ENCODE measurements at regions not wholly inside any gene's neighbourhood (a gene's known extent, or its start where the extent isn't known, plus 50 kb on each side); places are given as distances from the start of the nearest gene placed in this dataset.
"Not testable (repeated sequence)": the region's sequence is repeated elsewhere in the genome, so short reads cannot be mapped to it uniquely, and the experiment has no call there.

- no peak for DNase-seq (ENCODE audit: low read depth)
These were observed 57.1 kb upstream of the EOMES start for GRCh38 chr3:27779176-27779575.

DNA sequence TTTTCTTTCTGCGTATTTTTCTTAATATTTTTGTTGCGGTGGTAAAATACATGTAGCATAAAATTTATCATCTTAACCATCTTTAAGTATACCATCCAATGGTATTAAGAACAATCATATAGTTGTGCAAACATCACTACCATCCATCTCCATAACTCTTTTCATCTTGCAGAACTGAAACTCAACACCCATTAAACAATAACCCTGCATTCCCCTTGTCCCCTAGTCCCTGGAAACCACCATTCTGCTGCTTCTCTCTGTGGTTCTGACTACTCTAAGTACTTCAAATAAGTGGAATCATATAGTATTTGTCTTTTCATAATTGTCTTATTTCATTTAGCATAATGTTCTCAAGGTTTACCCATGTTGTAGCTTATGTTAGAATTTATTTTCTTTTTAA, 67.3 kb upstream of the EOMES start:
- DNase-seq (ENCODE audit: low read depth) = no peak

DNA sequence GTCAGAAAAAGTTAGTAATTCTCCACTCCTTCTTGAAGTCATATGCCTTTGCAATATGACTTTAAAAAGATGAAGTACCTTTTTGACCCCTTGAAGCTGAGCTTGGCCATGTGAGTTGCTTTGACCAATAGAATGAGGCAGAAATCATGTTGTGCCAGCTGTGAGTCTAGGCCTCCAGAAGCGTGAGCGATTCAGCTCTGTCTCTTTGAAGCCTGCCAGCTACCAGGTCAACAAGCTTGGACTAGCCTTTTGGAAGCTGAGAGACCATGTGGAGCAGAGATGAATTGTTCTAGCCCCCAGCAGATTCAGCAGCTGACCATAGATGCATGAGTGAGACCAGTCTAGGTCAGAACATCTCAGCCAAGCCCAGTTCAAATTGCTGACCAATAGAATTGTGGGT, 69.8 kb upstream of the EOMES start:
- no peak for DNase-seq (ENCODE audit: low read depth)

- no peak for DNase-seq (ENCODE audit: low read depth)
These were observed 70.7 kb upstream of the EOMES start for GRCh38 chr3:27792869-27793268.

- no peak for DNase-seq (ENCODE audit: low read depth)
These were observed 72.1 kb upstream of the EOMES start for GRCh38 chr3:27794211-27794610.

GRCh38 chr3:27796365-27796875, 74.3 kb upstream of the EOMES start:
- DNase-seq (ENCODE audit: low read depth) = no peak

GRCh38 chr3:27797773-27798172, 75.7 kb upstream of the EOMES start:
- no peak for DNase-seq (ENCODE audit: low read depth)

DNA sequence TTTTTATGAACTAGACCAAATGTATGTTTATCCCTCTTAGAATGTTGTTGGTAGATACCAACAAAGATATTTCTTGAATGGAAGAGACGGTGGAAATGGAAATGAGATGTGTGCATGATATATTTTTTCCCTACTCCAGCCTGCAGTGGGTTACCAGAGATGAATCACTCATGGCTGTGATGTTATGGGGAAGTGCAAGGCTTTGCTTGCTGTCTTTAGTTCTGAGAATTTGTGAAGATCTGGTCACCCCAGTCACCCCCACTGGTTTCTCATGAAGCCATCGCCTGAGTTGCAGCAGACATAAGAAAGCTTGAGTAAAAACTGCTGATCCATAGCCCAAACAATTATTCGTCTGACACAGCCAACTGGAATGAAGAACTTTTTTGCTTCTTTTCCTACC, 78.1 kb upstream of the EOMES start:
- no peak for DNase-seq (ENCODE audit: low read depth)

- no peak for DNase-seq (ENCODE audit: low read depth)
These were observed 80.3 kb upstream of the EOMES start for GRCh38 chr3:27802425-27802824.

DNA sequence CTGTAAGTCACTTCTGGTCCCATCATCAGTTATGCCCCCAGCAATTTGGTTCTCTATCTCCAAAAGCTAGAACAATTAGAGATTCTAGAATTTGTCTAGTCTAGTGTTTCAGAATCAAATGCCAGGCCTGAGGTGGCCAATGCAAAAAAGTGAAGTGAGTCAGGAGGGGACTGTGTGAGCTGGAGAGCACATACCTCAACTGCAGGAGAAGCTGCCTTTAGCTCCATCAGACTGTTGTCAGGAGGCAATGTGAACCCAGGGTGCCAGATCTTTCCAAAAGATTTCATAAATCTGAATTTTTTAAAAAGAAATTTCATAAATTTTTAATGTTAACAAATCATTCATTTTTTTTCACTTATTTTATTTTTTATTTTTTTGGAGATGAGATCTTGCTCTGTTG, 80.7 kb upstream of the EOMES start:
- no peak for DNase-seq (ENCODE audit: low read depth)

DNA sequence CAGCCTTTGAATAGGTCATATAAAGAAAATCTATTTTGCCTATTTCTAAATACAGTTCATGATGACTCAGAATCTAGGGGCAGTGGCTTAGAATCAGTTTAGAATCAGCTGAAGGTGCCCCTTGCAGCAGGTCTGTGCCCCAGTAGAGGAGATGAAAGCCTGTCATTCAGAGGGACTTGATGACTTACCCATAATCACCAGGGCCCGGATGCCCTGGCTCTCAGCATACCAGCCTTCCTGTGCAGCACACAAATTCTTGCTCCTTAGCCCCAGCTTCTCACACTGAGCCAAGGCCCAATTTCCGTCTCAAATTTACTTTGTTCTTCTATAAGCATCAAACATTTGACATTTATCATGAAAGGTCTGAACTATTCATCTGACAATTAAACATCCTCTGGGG, 83.2 kb upstream of the EOMES start:
- DNase-seq (ENCODE audit: low read depth) = no peak

DNA sequence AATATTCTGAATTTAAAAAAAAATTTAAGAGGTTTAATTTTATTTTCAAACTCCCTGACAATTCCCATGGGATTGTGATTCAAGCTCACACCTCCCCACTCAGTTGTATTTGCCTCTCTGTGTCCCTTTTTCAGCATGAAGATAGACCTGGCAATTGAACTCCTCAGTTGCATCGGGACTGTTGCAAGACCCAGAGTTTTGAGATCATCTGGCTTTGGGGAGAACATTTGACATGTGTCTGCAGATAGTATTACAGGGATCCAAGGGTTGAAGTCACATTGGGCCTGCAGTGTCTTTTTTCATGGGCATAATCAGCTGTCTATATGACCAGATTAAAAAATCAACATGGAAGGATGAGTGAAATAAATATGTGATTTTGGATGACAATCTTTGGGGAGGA, 91.1 kb upstream of the EOMES start:
- DNase-seq (ENCODE audit: low read depth) = no peak

DNA sequence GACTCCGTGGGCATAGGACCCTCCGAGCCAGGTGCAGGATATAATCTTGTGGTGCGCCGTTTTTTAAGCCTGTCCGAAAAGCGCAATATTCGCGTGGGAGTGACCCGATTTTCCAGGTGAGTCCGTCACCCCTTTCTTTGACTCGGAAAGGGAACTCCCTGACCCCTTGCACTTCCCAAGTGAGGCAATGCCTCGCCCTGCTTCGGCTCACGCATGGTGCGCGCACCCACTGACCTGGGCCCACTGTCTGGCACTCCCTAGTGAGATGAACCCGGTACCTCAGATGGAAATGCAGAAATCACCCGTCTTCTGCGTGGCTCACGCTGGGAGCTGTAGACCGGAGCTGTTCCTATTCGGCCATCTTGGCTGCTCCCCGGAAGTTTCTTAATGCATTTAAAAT, 99.5 kb upstream of the EOMES start:
- DNase-seq (ENCODE audit: low read depth) = not testable (repeated sequence)

DNA sequence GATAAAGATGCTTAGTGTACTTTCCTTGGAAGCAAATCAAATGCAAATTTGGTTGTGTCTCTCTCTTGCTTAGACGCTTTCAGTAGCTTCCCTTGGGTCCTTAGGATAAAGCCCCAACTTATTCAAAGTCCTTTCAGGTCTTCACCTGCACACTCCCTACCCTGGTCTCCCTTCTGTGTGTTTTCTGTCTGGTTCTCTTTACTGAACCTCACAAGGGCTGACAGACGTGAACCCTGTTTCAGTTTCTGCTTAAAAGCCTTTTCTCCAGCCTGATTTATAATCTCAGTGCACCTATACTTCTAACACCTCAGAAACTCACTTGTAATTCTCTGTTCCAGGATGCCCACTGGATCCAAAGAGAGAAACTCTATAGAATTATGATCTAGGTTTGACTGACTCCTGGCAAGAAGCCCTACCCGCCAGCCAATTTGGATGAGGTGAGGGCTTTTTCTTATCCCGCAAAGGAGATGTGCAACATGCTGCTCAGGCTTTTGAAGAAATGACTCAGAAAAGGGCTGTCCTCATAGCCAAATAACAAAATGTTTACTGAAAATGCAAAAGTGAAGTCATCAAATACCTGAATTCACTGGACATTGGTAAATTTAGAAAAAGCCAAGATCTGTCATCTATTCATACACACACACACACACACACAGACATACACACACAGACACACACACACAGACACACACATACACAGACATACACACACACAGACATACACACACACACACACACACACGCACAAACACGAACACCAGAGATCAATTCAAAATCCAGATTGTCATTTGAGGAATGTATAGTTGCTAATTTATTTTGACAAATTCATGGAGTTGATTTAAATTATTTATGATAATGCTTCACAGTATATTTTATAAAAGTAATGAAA, 102.4 kb upstream of the EOMES start:
- DNase-seq (ENCODE audit: low read depth) = no peak

DNA sequence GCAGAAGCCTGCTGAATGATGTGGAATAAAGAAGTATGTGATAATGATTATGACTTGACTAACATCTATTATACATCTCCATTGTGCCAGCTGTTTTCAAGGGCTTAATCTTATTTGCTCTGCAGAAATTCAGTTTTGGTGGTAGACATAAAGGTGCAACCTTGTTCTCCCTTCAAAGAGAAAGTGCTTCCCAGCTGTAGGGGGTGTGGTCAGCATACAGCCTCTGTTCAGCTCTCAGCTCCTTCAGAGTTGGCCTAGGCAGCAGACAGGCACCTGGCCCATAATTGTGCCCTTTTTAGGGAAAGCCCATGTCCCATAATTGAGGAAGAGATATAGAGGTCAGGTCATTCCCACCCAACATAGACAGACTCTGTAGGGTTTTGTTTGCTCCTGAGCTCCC, 104.3 kb upstream of the EOMES start:
- no peak for DNase-seq (ENCODE audit: low read depth)

DNA sequence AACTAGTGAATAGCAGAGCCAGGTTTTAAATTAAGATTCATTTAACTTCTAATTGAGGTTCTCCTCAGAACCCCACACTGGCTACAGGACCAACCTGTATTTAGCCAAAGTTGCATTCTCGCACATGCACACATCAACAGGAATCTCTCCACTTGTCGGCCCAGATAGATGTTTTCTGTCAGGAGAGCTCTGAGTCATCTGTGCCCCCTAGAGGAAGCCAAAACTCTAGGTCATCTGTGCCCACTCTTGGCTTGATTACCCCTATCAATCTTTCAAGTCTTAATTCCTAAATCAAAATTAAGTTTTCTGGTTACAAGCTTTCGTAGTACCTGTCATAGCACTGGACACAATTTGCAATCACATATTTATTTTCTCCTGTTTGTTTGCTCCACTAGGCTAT, 104.9 kb upstream of the EOMES start:
- DNase-seq (ENCODE audit: low read depth) = no peak

DNA sequence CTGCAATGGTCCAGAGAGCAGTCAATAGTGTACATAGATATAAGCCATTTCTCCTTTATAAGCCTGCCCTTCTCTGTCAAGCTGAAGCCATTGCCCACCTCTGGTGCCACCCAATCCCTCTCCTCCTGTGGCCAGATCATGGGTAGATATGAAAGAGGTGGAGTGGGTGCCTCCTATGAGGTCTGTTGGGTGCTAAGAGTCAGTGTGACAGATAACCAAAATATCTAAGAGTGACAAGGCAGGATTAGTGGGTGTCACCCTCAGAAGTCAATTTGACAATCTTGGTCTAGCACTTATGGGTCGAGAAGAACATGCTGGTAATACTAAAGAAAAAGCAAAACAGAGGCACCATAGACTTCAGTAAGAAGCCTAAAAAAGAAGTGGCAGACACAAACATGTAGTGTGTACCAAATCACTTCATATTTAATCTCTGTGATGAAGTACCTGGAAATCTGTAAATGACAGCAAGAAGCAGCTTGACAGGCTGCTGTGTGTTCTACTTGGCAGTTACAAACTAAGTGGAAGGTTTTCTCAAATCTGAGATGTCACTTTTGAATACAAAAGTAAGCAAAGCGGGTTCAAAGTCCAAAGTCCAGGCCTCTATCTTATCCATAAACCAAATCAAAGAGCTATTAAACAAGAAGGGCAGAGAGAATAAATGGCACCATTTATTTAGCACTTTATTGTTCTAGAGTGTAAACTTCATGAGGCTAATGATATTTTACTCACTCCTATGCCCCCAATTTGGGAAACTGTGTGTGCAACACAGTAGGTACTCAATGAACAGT, 118.9 kb upstream of the EOMES start:
- no peak for DNase-seq (ENCODE audit: low read depth)

GRCh38 chr3:27844052-27844675, 122.0 kb upstream of the EOMES start:
- no peak for DNase-seq (ENCODE audit: low read depth)

DNA sequence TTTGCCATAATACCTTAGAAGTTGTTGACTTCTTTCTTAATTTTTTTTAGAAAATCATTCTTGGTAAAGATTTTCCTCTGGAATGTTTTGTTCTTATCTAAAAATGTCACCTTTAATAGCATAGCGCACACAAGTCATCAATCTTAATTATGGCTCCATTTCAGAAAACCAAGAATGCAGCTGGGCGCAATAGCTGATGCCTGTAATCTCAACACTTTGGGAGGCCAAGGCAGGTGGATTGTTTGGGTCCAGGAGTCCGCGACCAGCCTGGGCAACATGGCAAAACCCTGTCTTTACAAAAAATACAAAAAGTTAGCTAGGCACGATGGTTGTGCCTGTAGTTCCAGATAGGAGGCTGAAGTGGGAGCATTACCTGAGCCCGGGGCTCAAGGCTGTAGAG, 125.6 kb upstream of the EOMES start:
- DNase-seq (ENCODE audit: low read depth) = no peak

GRCh38 chr3:27848826-27849225, 126.7 kb upstream of the EOMES start:
- no peak for DNase-seq (ENCODE audit: low read depth)

DNA sequence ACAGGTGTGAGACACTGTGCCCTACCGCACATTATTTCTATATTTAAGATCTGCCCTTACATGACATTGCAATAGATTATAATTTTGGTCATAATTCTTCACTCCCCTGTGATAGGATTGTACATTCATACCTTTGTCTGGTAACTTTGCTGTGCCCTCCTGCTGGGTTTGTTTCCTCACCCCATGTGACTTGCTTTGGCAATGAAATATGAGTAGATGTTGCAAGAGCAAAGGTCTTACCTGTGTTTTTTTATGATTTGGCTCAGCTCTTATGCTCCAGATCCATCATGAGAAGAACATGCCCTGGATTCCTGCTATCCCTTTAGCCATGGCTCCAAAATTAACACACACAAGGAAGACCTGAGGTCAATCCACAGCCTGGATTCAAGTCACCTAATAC, 137.7 kb upstream of the EOMES start:
- DNase-seq (ENCODE audit: low read depth) = no peak

Data from activated T-helper 1 cell treated with Interleukin-2 at 50 U/mL for 16 hours (primary cell).